C4-2B (cell line): ENCODE measurements at regions not wholly inside any gene's neighbourhood (a gene's known extent, or its start where the extent isn't known, plus 50 kb on each side); places are given as distances from the start of the nearest gene placed in this dataset.

Experiments
- H3K27ac ChIP-seq: fragments of 450-650 bp; 2 replicates; pipeline ENCODE4 v1.5.1; 2017
- ZFX ChIP-seq: fragments of 450-650 bp; IDR thresholded peaks from 2 replicates; pipeline ENCODE4 v1.6.1; 2017
- TF ChIP-seq, protein P1 (sequence below): fragments of 450-650 bp; conservative IDR thresholded peaks from 2 replicates; pipeline ENCODE4 v1.5.1; 2017; ENCODE audit warnings: mild to moderate bottlenecking

DNA sequence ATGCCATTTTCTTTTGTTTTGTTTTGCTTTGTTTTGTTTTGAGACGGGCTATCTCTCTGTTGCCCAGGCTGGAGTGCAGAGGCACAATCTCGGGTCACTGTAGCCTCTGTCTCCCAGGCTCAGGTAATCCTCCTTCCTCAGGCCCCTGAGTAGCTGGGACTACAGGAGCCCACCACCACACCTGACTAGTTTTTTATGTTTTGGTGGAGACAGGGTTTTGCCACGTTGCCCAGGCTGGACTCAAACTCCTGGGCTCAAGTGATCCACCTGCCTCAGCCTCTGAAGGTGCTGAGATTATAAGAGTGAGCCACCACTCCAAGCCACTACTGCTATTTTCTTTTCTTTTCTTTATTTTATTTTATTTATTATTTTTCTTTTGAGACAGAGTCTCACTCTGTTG lies 54.0 kb upstream of the S1PR3 start:
- no peak overlapping the region for H3K27ac ChIP-seq
- TF ChIP-seq, protein P1, sequence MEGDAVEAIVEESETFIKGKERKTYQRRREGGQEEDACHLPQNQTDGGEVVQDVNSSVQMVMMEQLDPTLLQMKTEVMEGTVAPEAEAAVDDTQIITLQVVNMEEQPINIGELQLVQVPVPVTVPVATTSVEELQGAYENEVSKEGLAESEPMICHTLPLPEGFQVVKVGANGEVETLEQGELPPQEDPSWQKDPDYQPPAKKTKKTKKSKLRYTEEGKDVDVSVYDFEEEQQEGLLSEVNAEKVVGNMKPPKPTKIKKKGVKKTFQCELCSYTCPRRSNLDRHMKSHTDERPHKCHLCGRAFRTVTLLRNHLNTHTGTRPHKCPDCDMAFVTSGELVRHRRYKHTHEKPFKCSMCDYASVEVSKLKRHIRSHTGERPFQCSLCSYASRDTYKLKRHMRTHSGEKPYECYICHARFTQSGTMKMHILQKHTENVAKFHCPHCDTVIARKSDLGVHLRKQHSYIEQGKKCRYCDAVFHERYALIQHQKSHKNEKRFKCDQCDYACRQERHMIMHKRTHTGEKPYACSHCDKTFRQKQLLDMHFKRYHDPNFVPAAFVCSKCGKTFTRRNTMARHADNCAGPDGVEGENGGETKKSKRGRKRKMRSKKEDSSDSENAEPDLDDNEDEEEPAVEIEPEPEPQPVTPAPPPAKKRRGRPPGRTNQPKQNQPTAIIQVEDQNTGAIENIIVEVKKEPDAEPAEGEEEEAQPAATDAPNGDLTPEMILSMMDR: no peak
- no peak for TF ChIP-seq ZFX

DNA sequence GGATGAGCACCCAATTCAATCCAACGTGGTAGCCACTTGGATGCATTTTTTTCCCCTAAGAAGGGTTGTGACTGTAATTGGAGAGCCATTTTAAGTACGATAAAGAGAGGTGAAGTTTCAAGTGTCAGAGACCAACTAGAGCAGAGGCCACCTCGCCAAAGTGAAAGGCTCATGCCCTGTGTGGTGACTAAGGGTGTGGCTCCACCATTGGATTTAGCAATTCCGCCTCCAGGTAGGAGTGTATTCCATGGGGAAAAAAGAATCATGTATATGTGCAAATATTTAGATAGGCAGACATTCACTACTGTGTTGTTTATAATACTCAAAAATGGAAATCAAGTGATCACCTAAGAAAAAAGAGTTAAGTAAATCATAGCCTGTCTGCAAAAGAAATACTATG lies 53.1 kb upstream of the S1PR3 start:
- no peak for TF ChIP-seq ZFX
- TF ChIP-seq, protein P1: no peak
- H3K27ac ChIP-seq: no peak overlapping the region
